ENCODE measurements at regions not wholly inside any gene's neighbourhood (a gene's known extent, or its start where the extent isn't known, plus 50 kb on each side); places are given as distances from the start of the nearest gene placed in this dataset.

- TF ChIP-seq CTCF (tag by site-specific recombination; IDR thresholded peaks at IDR 0.05) (no peak), ZBTB44 (tag by site-specific recombination; IDR thresholded peaks at IDR 0.05) (no peak), MYNN (tag by site-specific recombination; IDR thresholded peaks at IDR 0.05; ENCODE audit: borderline replicate concordance) (no peak), ZNF350 (tag by site-specific recombination; IDR thresholded peaks at IDR 0.05) (no peak), ZNF112 (tag by site-specific recombination; IDR thresholded peaks at IDR 0.05) (no peak), ZNF324 (tag by site-specific recombination; IDR thresholded peaks at IDR 0.05) (no peak), BCL11B (tag by site-specific recombination; IDR thresholded peaks at IDR 0.05; ENCODE audit: low read depth) (no peak), SCRT2 (tag by site-specific recombination; IDR thresholded peaks at IDR 0.05) (no peak), ZNF148 (tag by site-specific recombination; IDR thresholded peaks at IDR 0.05; ENCODE audit: borderline replicate concordance) (no peak), ZBTB49 (tag by site-specific recombination; IDR thresholded peaks at IDR 0.05; ENCODE audit: low read depth) (no peak), ZNF16 (tag by site-specific recombination; IDR thresholded peaks at IDR 0.05; ENCODE audit: low read depth) (no peak), ZNF274 (IDR thresholded peaks at IDR 0.05; ENCODE audit: low read length) (no peak), ZNF274 (tag by site-specific recombination; IDR thresholded peaks at IDR 0.05; ENCODE audit: borderline replicate concordance) (no peak)
Observed at GRCh38 chr12:60043236-60043635, 447.4 kb downstream of the SLC16A7 start.

All from HEK293 (cell line).